HEK293 (cell line): ENCODE measurements at regions not wholly inside any gene's neighbourhood (a gene's known extent, or its start where the extent isn't known, plus 50 kb on each side); places are given as distances from the start of the nearest gene placed in this dataset.

Experiments used
- MEIS1 ChIP-seq: sonication (generic); formaldehyde crosslinking; IDR thresholded peaks from 2 replicates; pipeline ENCODE4 v1.8.1; 2022; ENCODE audit warnings: missing genetic modification reagents, mild to moderate bottlenecking, borderline replicate concordance
- SCRT2 ChIP-seq: fragments of 450-650 bp; formaldehyde crosslinking; IDR thresholded peaks from 2 replicates; pipeline ENCODE4 v1.5.1; 2016; ENCODE audit warnings: missing biosample characterization, missing genetic modification characterization
- TCF7L2 ChIP-seq: IDR thresholded peaks from 2 replicates; pipeline ENCODE4 v1.6.1; 2011; ENCODE audit warnings: low read depth, mild to moderate bottlenecking, inconsistent platforms, low read length, moderate library complexity, borderline replicate concordance
- YY1 ChIP-seq: fragments of 450-650 bp; formaldehyde crosslinking; IDR thresholded peaks from 2 replicates; pipeline ENCODE4 v1.5.1; 2018; ENCODE audit warnings: missing biosample characterization, missing genetic modification characterization
- ZBTB48 ChIP-seq: fragments of 450-650 bp; formaldehyde crosslinking; IDR thresholded peaks from 2 replicates; pipeline ENCODE4 v1.5.1; 2016; ENCODE audit warnings: missing biosample characterization, missing genetic modification characterization
- ZIC2 ChIP-seq: fragments of 450-650 bp; formaldehyde crosslinking; IDR thresholded peaks from 2 replicates; pipeline ENCODE4 v1.5.1; 2016; ENCODE audit warnings: missing biosample characterization, missing genetic modification characterization
- ZNF274 ChIP-seq, 2 experiments: fragments of 200-500 bp in 1 of 2; fragments of 450-650 bp in 1 of 2; sonication (Bioruptor generic) in 1 of 2; formaldehyde crosslinking in 1 of 2; IDR thresholded peaks; 2 replicates each; pipeline versions ENCODE4 v1.5.1 to v1.6.1; 2014 to 2016; ENCODE audit warnings: borderline replicate concordance in 1 of 2, inconsistent platforms in 1 of 2, low read length in 1 of 2, missing biosample characterization in 1 of 2, missing genetic modification characterization in 1 of 2
- TF ChIP-seq, protein P1 (sequence below): fragments of 450-650 bp; formaldehyde crosslinking; IDR thresholded peaks from 2 replicates; pipeline ENCODE4 v1.5.1; 2016; ENCODE audit warnings: missing biosample characterization, missing genetic modification characterization
- TF ChIP-seq, protein P2 (sequence below): fragments of 450-650 bp; formaldehyde crosslinking; IDR thresholded peaks from 2 replicates; pipeline ENCODE4 v1.5.1; 2016; ENCODE audit warnings: missing biosample characterization, missing genetic modification characterization
- TF ChIP-seq, protein P3 (sequence below): fragments of 450-650 bp; formaldehyde crosslinking; IDR thresholded peaks from 2 replicates; pipeline ENCODE4 v1.5.1; 2016; ENCODE audit warnings: missing biosample characterization, missing genetic modification characterization

DNA sequence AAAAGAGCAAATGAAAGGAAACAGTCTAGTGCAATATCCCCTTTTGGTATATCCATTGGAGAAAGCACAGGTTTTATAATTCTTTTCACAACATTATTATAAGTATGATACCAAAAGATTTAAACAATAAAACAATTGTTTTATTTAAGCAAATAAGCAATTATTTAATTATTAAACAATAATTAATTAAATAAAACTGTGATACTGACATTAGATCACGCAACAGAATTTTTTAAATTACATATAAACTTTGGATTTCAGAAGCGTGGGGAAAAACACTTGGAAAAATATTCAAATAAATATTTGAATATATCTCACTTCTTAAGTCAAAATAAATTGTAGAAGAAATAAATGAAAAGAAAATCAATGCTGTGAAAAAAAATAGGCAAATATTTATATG, 76.2 kb upstream of the STXBP5 start:
- TF ChIP-seq ZNF274 (IDR thresholded peaks at IDR 0.05; ENCODE audit: low read length): no peak
- no peak for TF ChIP-seq ZNF274 (tag by site-specific recombination; IDR thresholded peaks at IDR 0.05; ENCODE audit: borderline replicate concordance)
- no peak for TF ChIP-seq TCF7L2
- no peak for TF ChIP-seq YY1 (tag by site-specific recombination)
- TF ChIP-seq ZIC2 (tag by site-specific recombination): no peak
- no peak for TF ChIP-seq SCRT2 (tag by site-specific recombination)
- TF ChIP-seq, protein P1, sequence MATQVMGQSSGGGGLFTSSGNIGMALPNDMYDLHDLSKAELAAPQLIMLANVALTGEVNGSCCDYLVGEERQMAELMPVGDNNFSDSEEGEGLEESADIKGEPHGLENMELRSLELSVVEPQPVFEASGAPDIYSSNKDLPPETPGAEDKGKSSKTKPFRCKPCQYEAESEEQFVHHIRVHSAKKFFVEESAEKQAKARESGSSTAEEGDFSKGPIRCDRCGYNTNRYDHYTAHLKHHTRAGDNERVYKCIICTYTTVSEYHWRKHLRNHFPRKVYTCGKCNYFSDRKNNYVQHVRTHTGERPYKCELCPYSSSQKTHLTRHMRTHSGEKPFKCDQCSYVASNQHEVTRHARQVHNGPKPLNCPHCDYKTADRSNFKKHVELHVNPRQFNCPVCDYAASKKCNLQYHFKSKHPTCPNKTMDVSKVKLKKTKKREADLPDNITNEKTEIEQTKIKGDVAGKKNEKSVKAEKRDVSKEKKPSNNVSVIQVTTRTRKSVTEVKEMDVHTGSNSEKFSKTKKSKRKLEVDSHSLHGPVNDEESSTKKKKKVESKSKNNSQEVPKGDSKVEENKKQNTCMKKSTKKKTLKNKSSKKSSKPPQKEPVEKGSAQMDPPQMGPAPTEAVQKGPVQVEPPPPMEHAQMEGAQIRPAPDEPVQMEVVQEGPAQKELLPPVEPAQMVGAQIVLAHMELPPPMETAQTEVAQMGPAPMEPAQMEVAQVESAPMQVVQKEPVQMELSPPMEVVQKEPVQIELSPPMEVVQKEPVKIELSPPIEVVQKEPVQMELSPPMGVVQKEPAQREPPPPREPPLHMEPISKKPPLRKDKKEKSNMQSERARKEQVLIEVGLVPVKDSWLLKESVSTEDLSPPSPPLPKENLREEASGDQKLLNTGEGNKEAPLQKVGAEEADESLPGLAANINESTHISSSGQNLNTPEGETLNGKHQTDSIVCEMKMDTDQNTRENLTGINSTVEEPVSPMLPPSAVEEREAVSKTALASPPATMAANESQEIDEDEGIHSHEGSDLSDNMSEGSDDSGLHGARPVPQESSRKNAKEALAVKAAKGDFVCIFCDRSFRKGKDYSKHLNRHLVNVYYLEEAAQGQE (tag by site-specific recombination): no peak
- TF ChIP-seq, protein P2, sequence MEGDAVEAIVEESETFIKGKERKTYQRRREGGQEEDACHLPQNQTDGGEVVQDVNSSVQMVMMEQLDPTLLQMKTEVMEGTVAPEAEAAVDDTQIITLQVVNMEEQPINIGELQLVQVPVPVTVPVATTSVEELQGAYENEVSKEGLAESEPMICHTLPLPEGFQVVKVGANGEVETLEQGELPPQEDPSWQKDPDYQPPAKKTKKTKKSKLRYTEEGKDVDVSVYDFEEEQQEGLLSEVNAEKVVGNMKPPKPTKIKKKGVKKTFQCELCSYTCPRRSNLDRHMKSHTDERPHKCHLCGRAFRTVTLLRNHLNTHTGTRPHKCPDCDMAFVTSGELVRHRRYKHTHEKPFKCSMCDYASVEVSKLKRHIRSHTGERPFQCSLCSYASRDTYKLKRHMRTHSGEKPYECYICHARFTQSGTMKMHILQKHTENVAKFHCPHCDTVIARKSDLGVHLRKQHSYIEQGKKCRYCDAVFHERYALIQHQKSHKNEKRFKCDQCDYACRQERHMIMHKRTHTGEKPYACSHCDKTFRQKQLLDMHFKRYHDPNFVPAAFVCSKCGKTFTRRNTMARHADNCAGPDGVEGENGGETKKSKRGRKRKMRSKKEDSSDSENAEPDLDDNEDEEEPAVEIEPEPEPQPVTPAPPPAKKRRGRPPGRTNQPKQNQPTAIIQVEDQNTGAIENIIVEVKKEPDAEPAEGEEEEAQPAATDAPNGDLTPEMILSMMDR (tag by site-specific recombination): no peak
- no peak for TF ChIP-seq MEIS1 (CRISPR knock-in tag)
- no peak for TF ChIP-seq ZBTB48
- TF ChIP-seq, protein P3, sequence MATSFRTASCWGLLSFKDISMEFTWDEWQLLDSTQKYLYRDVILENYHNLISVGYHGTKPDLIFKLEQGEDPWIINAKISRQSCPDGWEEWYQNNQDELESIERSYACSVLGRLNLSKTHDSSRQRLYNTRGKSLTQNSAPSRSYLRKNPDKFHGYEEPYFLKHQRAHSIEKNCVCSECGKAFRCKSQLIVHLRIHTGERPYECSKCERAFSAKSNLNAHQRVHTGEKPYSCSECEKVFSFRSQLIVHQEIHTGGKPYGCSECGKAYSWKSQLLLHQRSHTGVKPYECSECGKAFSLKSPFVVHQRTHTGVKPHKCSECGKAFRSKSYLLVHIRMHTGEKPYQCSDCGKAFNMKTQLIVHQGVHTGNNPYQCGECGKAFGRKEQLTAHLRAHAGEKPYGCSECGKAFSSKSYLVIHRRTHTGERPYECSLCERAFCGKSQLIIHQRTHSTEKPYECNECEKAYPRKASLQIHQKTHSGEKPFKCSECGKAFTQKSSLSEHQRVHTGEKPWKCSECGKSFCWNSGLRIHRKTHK (tag by site-specific recombination): no peak
